ENCODE measurements at regions not wholly inside any gene's neighbourhood (a gene's known extent, or its start where the extent isn't known, plus 50 kb on each side); places are given as distances from the start of the nearest gene placed in this dataset.

DNA sequence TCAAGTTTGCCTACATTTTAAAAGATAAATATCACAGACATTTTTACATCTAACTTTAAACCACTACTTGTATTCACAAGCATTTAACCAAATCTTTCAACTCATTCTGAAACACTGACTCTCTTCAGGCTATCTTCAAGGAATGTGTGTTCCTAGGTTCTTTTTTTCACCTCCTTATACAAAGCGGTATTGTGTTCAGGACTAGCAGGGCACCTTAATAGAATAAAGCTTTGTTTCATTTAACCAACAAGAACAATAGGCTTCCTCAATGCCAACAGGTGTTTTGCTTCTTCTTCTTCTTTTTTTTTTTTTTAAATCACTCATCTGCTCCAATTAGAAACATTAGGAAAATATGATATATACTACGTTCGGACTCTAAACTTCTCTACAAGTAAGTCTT lies 212.9 kb upstream of the SEMA3E start:
- no peak overlapping the region for H2AFZ ChIP-seq
- no peaks in the 10 kb centered on the region for H3F3A ChIP-seq (ENCODE audit: insufficient read depth)
- WGBS, 2 experiments (ENCODE audit: low coverage in 1 of 2, low lambda C conversion rate in 2 of 2, missing lambda C conversion rate in 2 of 2), result 85 to 88% methylated on average over 3 of the region's 3 CpGs
- no peaks in the 10 kb centered on the region for H3K4me1 ChIP-seq (ENCODE audit: insufficient read depth)
- no peak for DNase-seq
- H3K27ac ChIP-seq, result no peak overlapping the region
- no peak overlapping the region for H3K4me2 ChIP-seq (ENCODE audit: unreplicated experiment)
- no peaks in the 10 kb centered on the region for H3K9me2 ChIP-seq (ENCODE audit: insufficient read depth)
- no peak overlapping the region for H3K9ac ChIP-seq
- H3K79me2 ChIP-seq (ENCODE audit: insufficient read depth), result no peaks in the 10 kb centered on the region
- H3K36me3 ChIP-seq (ENCODE audit: low read depth), result no peaks in the 10 kb centered on the region
- in situ Hi-C loops (cut with MboI), result no loop called here
- TF ChIP-seq EZH2phosphoT487 (IDR thresholded peaks at IDR 0.05; ENCODE audit: insufficient read depth, low read depth) (no peak), EZH2 (IDR thresholded peaks at IDR 0.05; ENCODE audit: insufficient read depth, poor library complexity, severe bottlenecking) (no peak)
- no peaks in the 10 kb centered on the region for H4K20me1 ChIP-seq (ENCODE audit: insufficient read depth)
- H3K4me3 ChIP-seq, result no peak overlapping the region
- H3K27me3 ChIP-seq (replicated peaks; ENCODE audit: insufficient read depth), result no peaks in the 10 kb centered on the region
- no peaks in the 10 kb centered on the region for H3K9me3 ChIP-seq (ENCODE audit: low read depth)

DNA sequence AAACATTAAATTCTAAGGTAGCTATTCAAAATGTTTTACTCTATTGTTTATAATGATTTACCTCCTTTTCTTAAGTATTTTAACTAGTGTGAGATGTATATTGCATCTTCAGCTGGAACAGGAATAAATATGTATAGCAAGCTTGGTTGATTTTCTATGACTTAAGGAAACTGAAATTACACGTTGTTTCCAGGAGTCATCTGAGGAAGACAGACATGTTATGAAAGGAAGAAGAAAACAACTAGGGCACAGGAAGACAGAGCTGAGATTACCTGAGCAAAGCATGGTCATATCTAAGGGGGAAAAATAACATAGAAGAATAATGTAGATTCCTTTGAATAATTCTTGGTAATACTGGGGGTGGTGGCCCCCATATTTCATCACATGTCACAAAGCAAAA lies 210.9 kb upstream of the SEMA3E start:
- Histone ChIP-seq H2AFZ (no peak overlapping the region), H3K27me3 (replicated peaks; ENCODE audit: insufficient read depth) (no peaks in the 10 kb centered on the region), H3K4me1 (ENCODE audit: insufficient read depth) (no peaks in the 10 kb centered on the region), H3K36me3 (ENCODE audit: low read depth) (no peaks in the 10 kb centered on the region), H3K9ac (no peak overlapping the region), H3K4me2 (ENCODE audit: unreplicated experiment) (no peak overlapping the region), H3K79me2 (ENCODE audit: insufficient read depth) (no peaks in the 10 kb centered on the region), H4K20me1 (ENCODE audit: insufficient read depth) (no peaks in the 10 kb centered on the region), H3K9me3 (ENCODE audit: low read depth) (no peaks in the 10 kb centered on the region), H3K9me2 (ENCODE audit: insufficient read depth) (no peaks in the 10 kb centered on the region), H3K4me3 (no peak overlapping the region), H3F3A (ENCODE audit: insufficient read depth) (no peaks in the 10 kb centered on the region), H3K27ac (no peak overlapping the region)
- DNase-seq, result no peak
- TF ChIP-seq EZH2 (IDR thresholded peaks at IDR 0.05; ENCODE audit: insufficient read depth, poor library complexity, severe bottlenecking), result no peak
- no peak for TF ChIP-seq EZH2phosphoT487 (IDR thresholded peaks at IDR 0.05; ENCODE audit: insufficient read depth, low read depth)
- in situ Hi-C loops (cut with MboI), result no loop called here
- 78 to 85% methylated on average over 1 of the region's 1 CpG for WGBS, 2 experiments (ENCODE audit: low coverage in 1 of 2, low lambda C conversion rate in 2 of 2, missing lambda C conversion rate in 2 of 2)

DNA sequence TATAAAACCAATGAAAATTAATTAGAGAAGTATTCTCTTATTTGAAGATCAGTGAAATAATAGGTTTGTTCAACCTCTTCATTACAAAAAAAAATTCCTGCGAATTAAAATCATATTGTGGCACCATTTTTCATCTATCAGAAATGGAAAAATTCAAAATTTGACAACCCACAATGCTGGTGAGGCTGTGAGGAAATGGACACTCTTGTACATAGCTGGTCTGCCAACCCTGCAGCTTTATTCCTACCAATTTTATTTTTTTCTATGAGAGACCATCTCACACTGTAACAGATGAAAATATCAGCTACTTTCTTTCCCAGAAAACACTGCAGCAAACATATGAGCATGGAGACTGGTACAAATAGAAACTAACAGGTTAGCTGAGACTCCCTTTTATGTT lies 208.8 kb upstream of the SEMA3E start:
- Histone ChIP-seq H2AFZ (no peak overlapping the region), H3K36me3 (ENCODE audit: low read depth) (no peaks in the 10 kb centered on the region), H3K27me3 (replicated peaks; ENCODE audit: insufficient read depth) (no peaks in the 10 kb centered on the region), H3K9me3 (ENCODE audit: low read depth) (no peaks in the 10 kb centered on the region), H3K4me1 (ENCODE audit: insufficient read depth) (no peaks in the 10 kb centered on the region), H3K27ac (no peak overlapping the region), H3K4me3 (no peak overlapping the region), H3F3A (ENCODE audit: insufficient read depth) (no peaks in the 10 kb centered on the region), H3K9ac (no peak overlapping the region), H4K20me1 (ENCODE audit: insufficient read depth) (no peaks in the 10 kb centered on the region), H3K4me2 (ENCODE audit: unreplicated experiment) (no peak overlapping the region), H3K9me2 (ENCODE audit: insufficient read depth) (no peaks in the 10 kb centered on the region), H3K79me2 (ENCODE audit: insufficient read depth) (no peaks in the 10 kb centered on the region)
- TF ChIP-seq EZH2phosphoT487 (IDR thresholded peaks at IDR 0.05; ENCODE audit: insufficient read depth, low read depth), result no peak
- no peak for TF ChIP-seq EZH2 (IDR thresholded peaks at IDR 0.05; ENCODE audit: insufficient read depth, poor library complexity, severe bottlenecking)
- in situ Hi-C loops (cut with MboI), result no loop called here
- WGBS, 2 experiments (ENCODE audit: low coverage in 1 of 2, low lambda C conversion rate in 2 of 2, missing lambda C conversion rate in 2 of 2), result 23 to 30% methylated on average over 1 of the region's 1 CpG
- no peak for DNase-seq

DNA sequence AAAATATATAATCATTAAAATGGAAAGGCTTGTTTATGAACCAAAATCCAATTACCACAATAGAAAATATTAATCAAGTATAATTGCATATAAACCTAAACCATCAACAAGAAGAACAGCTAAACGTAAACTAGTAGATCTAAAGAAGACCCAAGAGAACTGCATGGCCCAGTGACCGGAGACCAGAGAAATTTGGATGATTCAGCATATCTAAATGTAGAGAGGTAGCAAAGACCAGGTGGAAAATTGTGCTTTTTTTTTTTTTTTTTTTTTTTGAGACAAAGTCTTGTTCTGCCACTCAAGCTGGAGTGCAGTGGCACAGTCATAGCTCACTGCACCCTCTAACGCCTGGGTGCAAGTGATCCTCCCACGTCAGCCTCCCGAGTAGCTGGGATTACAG lies 207.2 kb upstream of the SEMA3E start:
- no peak for DNase-seq
- Histone ChIP-seq H4K20me1 (ENCODE audit: insufficient read depth) (no peaks in the 10 kb centered on the region), H3K4me1 (ENCODE audit: insufficient read depth) (no peaks in the 10 kb centered on the region), H3K9me3 (ENCODE audit: low read depth) (no peaks in the 10 kb centered on the region), H3K27me3 (replicated peaks; ENCODE audit: insufficient read depth) (no peaks in the 10 kb centered on the region), H3F3A (ENCODE audit: insufficient read depth) (no peaks in the 10 kb centered on the region), H3K4me2 (ENCODE audit: unreplicated experiment) (no peak overlapping the region), H3K9ac (no peak overlapping the region), H3K79me2 (ENCODE audit: insufficient read depth) (no peaks in the 10 kb centered on the region), H3K36me3 (ENCODE audit: low read depth) (no peaks in the 10 kb centered on the region), H3K9me2 (ENCODE audit: insufficient read depth) (no peaks in the 10 kb centered on the region), H3K4me3 (no peak overlapping the region), H3K27ac (no peak overlapping the region), H2AFZ (no peak overlapping the region)
- TF ChIP-seq EZH2 (IDR thresholded peaks at IDR 0.05; ENCODE audit: insufficient read depth, poor library complexity, severe bottlenecking) (no peak), EZH2phosphoT487 (IDR thresholded peaks at IDR 0.05; ENCODE audit: insufficient read depth, low read depth) (no peak)
- in situ Hi-C loops (cut with MboI), result no loop called here
- WGBS, 2 experiments (ENCODE audit: low coverage in 1 of 2, low lambda C conversion rate in 2 of 2, missing lambda C conversion rate in 2 of 2), result 69 to 80% methylated on average over 5 of the region's 5 CpGs

DNA sequence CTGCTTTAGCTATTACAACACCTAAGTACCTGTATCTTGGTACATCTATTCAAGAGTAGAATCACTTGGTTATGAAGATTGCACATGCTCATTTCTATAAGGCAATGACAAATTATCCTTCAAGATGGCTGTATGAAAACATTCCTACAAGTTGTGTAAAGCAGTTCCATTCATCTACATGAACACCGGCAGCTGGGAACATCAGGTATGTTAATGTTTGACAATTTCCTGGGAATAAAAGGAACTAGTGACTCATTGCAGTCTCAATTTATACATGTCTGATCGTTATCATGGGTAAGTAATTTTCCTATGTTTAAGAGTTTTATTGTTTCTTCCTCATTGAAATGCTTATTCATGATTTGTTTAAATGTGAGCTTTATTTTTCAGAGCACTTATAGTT lies 203.2 kb upstream of the SEMA3E start:
- H3K4me1 ChIP-seq (ENCODE audit: insufficient read depth), result peaks cover 12% of the 10 kb centered on the region; the same call in 1 of the 2 replicates

More for the DNA sequence above, 203.2 kb upstream of the SEMA3E start:
- in situ Hi-C loops (cut with MboI), result no loop called here
- Histone ChIP-seq H3K9me2 (ENCODE audit: insufficient read depth) (no peaks in the 10 kb centered on the region), H3K27me3 (replicated peaks; ENCODE audit: insufficient read depth) (no peaks in the 10 kb centered on the region), H3K4me2 (ENCODE audit: unreplicated experiment) (no peak overlapping the region), H3K27ac (no peak overlapping the region), H3K4me3 (no peak overlapping the region), H3K79me2 (ENCODE audit: insufficient read depth) (no peaks in the 10 kb centered on the region), H4K20me1 (ENCODE audit: insufficient read depth) (no peaks in the 10 kb centered on the region), H3F3A (ENCODE audit: insufficient read depth) (no peaks in the 10 kb centered on the region), H3K9ac (no peak overlapping the region), H3K9me3 (ENCODE audit: low read depth) (no peaks in the 10 kb centered on the region), H2AFZ (no peak overlapping the region), H3K36me3 (ENCODE audit: low read depth) (no peaks in the 10 kb centered on the region)
- TF ChIP-seq EZH2 (IDR thresholded peaks at IDR 0.05; ENCODE audit: insufficient read depth, poor library complexity, severe bottlenecking), result no peak
- TF ChIP-seq EZH2phosphoT487 (IDR thresholded peaks at IDR 0.05; ENCODE audit: insufficient read depth, low read depth), result no peak
- DNase-seq, result no peak
- WGBS, 2 experiments (ENCODE audit: low coverage in 1 of 2, low lambda C conversion rate in 2 of 2, missing lambda C conversion rate in 2 of 2), result 66 to 67% methylated on average over 2 of the region's 2 CpGs
